GM19455 (cell line): ENCODE measurements at regions not wholly inside any gene's neighbourhood (a gene's known extent, or its start where the extent isn't known, plus 50 kb on each side); places are given as distances from the start of the nearest gene placed in this dataset.
"Not testable (repeated sequence)": the region's sequence is repeated elsewhere in the genome, so short reads cannot be mapped to it uniquely, and the experiment has no call there.

Experiments used
- ATAC-seq: cut with Tn5 transposase; IDR thresholded peaks from one replicate; pipeline ENCODE4 v1.9.1; 2021; ENCODE audit not compliant: unreplicated experiment

DNA sequence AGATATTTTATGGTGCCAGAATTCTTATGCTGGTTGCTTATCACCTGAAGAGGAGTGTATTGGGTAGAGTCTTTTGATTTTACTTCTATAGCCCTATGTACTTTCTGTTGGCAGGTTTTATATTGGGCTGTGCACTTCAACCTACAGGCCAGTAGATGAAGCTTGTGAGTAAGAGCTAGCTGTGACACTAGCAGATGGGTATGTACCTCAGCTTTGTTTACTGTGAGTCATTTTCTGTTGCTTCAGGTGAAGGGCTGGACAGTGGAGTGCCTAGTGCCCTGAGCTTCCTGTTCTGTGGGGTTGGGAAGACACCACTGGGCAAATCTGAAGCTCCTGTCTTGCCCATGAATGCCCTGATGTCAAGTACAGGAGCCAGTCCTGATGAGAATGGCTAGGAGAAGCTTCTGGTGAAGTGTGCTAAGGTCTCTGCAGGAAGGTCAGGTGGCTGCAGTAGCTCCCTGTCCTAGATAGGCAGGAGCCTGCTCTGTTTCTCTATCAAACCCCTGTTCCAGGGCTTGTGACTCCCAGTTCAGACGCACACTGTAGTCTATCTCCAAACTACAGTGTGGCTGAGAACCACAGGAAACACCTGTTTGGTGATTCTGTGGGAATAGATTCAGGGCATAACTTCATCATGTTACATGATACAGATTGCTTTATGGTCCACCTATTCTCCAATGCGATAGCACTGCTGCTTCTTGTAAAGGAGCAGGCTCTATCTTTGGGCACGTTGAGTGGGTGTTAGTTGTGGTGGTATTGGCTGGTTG is 755.7 kb downstream of the KCNA4 start:
- ATAC-seq: no peak

DNA sequence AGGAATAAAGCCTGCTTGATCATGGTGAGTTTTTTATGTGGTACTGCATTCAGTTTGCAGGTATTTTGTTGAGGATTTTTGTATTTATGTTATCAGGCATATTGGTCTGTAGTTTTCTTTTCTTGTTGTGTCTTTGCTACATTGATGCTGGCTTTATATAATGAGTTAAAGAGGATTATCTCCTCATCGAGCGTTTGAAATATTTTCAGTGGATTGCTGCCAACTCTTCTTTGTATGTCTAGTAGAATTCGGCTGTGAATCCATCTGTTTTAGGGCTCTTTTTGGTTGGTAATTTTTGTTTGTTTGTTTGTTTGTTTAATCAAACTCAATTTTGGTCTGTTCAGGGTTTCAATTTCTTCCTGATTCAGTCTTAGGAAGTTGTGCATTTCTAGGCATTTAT is 758.4 kb downstream of the KCNA4 start:
- ATAC-seq: no peak

DNA sequence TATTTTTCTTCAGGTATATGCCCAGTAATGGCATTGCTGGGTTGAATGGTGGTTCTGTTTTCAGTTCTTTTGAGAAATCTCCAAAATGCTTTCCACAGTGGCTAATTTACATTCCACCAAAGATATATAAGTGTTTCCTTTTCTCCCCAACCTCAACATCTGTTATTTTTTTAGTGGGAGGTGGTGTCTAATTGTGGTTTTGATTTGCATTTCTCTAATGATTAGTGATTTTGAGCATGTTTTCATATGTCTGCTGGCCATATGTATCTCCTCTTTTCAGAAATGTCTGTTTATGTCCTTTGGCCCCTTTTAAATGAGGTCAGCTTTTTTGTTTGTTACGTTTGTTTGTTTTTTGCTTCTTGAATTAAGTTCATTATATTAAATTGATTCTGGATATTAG is 760.2 kb downstream of the KCNA4 start:
- ATAC-seq: no peak

DNA sequence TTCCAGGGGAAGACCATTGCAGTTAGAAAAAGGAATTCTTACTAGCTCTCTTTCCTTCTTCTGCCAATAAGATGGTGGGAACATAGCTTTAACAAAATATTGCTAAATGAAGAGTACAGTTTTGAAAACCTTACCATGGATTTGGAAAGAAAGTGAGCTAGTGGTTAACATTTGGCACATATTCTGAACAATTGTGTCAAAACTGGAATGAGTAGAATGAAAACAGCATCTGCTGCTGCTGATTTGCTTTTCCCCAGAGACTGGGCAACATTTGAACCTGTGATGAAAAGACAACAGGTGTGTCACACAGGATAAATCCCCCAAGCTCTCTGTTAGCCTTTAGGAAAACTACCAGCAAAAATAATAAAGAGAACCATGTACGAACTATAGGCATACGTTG is 761.4 kb downstream of the KCNA4 start:
- no peak for ATAC-seq

DNA sequence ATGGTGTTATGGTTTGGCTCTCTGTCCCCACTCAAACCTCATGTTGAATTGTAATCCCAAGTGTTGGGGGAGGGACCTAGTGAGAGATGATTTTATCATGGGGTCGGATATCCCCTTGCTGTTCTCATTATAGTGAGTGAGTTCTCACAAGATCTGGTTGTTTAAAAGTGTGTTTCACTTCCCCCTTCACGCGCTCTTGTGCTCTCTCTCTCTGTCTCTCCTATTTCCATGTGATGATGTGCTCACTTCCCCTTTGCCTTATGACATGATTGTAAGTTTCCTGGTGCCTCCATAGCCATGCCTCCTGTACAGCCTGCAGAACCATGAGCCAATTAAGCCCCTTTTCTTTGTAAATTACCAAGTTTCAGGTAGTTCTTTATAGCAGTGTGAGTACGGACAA is 765.1 kb downstream of the KCNA4 start:
- no peak for ATAC-seq

DNA sequence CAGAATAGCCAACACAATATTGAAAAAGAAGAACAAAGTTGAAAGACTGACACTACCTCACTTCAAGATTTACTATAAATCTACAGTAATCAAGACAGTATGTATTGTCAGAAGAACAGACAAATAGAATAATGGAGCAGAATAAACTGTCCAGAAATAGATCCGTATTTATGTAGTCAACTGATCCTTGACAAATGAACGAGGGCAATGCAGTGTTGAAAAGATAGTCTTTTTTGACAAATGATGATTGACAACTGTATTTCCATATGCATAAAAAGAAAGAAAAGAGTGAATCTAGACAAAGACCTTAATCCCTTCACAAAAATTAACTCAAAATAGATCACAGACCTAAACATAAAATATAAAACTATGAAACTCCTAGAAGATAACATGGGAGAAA is 767.1 kb downstream of the KCNA4 start:
- no peak for ATAC-seq

DNA sequence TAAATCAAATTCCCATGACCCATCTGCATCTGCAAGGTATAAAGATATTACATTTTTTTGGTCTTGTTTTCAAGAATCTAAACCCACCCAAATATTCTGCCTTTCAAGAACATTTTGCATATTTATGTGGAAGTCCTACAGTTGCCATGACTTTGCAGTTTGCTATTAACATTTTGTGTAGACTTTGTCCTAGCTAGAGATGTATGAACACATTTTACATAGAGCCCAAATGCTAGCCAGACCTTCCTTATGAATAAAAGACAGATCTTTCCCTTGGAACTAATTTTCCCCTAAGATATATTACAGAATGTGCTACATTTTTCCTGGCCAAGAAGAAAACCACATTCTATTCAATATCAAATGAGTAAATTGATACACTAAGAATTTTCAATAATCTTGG is 772.5 kb downstream of the KCNA4 start:
- no peak for ATAC-seq

GRCh38 chr11:29243616-29244015 is 773.2 kb downstream of the KCNA4 start:
- no peak for ATAC-seq

- no peak for ATAC-seq
Measured at GRCh38 chr11:29231991-29232390, 784.8 kb downstream of the KCNA4 start.

DNA sequence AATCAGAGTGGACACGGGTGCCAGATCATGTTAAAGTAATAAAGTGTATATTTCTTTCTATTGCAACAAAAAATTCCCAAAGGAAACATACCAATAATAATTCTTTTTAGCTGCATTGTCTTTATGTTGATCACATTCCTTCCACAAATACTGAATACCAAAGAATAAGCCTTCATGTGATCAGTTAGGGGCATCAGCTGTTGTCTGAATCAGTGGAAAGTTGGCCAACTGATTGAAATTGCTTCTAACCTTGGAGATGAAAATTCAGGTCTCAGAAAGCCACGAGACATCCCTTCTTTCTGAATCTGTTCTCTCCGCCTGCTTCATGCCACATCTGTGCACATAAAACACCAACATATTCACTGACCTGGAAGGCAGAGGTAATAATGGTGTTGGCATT is 785.2 kb downstream of the KCNA4 start:
- no peak for ATAC-seq

DNA sequence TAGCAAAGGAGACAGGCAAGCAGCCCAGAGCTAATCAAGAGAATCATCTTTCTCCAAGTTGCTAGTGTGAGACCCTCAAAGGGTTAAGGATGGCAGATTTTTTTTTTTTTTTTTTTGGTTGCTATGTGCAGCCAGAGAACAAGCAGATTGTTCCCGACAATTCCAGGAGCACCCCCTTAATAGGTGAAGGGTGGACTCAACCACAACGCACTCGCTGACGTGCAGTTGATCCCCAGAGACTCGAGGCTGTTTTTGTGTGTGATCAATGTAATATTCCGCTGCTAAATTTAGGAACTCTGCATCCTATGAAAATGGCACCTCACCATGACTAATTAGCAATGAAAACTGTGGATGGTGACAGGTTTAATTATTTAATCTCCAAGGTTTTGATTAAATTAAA is 789.0 kb downstream of the KCNA4 start:
- ATAC-seq: no peak

DNA sequence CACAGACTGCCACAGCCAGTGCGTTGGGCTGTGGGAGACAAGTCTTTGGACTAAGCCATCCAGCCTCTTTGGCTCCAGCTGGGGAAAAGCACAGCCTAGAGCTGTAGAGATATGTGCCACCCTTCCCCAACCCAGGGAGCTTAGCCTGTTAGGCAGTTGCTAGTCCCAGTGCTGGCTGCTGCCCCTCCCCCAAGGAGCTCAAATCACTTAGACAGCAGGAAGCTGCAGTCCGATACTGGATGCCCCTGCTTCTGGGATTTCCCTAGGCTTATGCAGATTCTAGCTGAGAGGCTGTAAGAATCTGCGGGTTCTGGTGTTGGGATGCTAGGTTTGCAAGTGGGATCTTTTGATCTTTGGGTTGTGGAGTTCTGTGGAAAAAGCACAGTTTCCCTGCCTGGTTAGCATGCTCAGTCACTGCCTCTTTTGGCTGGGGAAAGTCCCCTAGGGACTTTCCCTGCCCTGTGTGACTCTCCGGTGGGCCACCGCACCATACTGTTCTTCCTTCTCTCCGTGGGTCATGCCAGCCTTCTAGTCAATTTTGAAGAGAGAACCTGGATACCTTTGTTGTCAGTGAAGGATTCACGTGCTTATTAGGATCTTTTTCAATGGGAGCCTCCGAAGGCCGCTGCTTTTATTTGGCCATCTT is 792.0 kb downstream of the KCNA4 start:
- ATAC-seq: no peak

- ATAC-seq: not testable (repeated sequence)
Measured at GRCh38 chr11:29219531-29219930, 797.3 kb downstream of the KCNA4 start.

GRCh38 chr11:29217901-29218300 is 798.9 kb downstream of the KCNA4 start:
- no peak for ATAC-seq

DNA sequence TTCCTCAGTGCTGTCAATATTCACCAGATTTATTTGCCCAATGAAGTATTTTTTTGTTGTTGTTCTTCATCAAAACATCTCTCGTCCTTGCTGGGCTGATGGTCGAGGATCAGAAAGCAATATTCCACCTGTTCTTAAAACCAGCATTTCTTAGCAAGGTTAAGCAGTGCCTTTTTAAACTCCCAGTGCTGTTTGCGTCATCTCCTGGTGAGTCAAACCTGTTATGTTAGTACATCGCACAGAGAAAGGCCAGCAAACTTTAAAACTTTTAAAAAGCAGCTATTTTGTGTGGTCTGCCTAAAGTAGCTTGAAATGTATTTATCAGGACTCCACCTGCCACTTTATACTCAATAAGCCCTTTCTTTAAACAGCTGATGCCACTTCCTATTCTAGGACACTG is 802.0 kb downstream of the KCNA4 start:
- no peak for ATAC-seq

GRCh38 chr11:29211202-29211601 is 805.6 kb downstream of the KCNA4 start:
- ATAC-seq: no peak

DNA sequence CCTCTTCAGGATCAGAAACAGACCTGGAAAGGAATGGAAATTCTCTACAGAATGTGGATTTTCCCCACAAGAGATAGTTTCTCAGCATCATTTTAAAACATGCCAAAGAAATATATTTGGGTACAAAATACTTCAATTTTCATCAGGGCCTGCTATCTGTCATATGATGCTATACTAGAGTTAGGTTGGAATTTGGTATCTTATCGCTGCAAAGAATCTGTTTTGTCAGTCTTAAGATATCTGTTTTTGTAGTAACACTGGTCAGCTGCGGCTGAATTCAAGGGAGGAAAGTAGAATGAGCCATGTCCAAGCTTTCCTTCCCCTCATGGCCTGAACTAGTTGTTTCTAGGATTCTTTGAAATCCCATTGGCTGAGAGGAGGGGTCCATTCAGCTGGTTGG is 806.4 kb downstream of the KCNA4 start:
- no peak for ATAC-seq

GRCh38 chr11:29208117-29208516 is 808.7 kb downstream of the KCNA4 start:
- ATAC-seq: no peak

DNA sequence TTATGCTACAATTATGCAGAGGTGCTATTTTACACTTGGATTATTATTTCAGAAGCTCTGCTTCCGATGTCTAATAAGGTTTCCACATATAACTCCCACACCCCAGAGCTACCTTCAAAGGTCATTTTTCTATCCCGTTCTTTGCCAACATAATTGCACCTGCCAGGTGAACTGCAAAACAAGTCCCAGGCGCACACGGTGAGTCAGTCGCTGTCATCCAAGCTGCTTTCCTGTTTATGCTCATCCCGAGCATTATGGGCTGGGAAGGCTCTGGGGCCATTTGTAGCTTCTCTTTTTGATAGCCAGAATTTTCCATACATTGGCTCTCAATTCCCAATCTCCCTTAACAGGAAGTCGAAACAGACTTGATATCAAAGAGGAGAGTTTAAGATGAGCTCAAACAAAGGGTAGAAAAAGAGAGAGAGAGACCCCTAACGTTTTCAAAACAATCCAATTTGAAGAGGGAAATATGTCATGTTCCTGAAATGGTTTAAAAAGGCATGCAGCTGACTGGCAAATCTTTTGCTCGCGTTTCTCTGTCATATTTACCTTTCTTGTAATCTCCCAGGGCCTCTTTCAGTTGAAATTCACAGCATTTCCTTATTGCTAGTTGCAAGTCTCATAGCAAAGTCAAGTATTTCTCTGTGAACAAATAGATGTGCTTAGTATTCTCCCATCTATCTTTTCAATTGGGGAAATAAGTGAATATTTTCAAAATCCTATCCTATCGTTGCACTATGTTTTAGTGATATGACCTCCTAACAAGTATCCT is 815.9 kb downstream of the KCNA4 start:
- ATAC-seq: no peak

DNA sequence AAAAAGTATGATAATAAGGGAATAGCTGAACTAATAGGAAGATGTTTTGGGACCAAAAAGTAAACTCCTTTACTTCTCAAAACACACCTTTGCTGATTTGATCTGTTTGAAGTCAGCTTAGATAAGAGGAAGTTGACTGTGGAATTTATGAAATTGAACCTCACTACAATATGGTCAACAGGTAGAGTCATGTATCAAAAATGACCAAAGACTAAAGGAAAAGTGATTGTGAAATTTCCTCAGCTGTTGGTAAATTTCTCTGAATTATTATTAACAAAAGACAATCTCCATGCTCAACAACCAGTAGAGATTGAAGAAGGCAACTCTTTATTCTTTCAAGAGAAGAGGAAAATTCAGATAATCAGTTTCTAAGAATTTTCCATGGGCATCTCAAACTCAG is 826.5 kb downstream of the KCNA4 start:
- ATAC-seq: no peak

DNA sequence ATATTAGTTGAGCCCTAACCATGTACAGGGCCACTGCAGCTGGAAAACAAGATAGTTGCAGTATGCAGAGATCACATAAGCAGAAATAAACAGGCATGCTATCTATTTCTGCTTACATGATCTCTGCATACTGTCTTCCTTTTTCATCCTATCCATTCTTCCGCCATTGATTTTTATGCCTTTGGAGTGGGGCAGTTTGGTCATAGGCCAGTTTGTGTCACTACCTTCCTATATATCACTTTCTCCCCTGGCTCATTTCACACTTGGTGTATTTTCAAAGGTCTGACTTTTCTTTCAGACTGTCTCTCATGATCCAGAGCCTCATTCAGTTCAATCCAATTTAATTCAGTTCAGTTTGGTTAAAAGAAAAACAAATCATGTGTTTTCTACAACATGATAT is 829.6 kb downstream of the KCNA4 start:
- ATAC-seq: no peak
